Coronary artery (tissue), 2 donors: ENCODE measurements at regions not wholly inside any gene's neighbourhood (a gene's known extent, or its start where the extent isn't known, plus 50 kb on each side); places are given as distances from the start of the nearest gene placed in this dataset.

ENCODE experiments used
- DNase-seq: peaks from one replicate; pipeline ENCODE4 v3.0.0-alpha.2; 2017; ENCODE audit warnings: low spot score
- H3K27ac ChIP-seq, 2 donors: fragments of 200-600 bp; sonication (generic); one replicate each; pipeline ENCODE4 v1.5.1; 2016 to 2019
- H3K4me3 ChIP-seq: fragments of 200-600 bp; sonication (generic); 2 replicates; pipeline ENCODE4 v1.5.1; 2016; ENCODE audit warnings: mild to moderate bottlenecking, moderate library complexity
- CTCF ChIP-seq: fragments of 200-600 bp; sonication (generic); IDR thresholded peaks from one replicate; pipeline ENCODE4 v1.5.1; 2019; ENCODE audit warnings: antibody characterized with exemption

- Histone ChIP-seq H3K4me3 (no peak overlapping the region), H3K27ac (no peak overlapping the region)
- DNase-seq = no peak
- no peak for TF ChIP-seq CTCF
These were observed 527.4 kb downstream of the RNF144A start for GRCh38 chr2:7444626-7445025.

GRCh38 chr2:7448578-7449264 is 531.5 kb downstream of the RNF144A start:
- no peak overlapping the region for H3K27ac ChIP-seq
- no peak for DNase-seq

GRCh38 chr2:7449298-7449697 is 532.1 kb downstream of the RNF144A start:
- Histone ChIP-seq H3K4me3 (no peak overlapping the region), H3K27ac (no peak overlapping the region)
- no peak for TF ChIP-seq CTCF
- DNase-seq = no peak

More at GRCh38 chr2:7448578-7449264, 531.5 kb downstream of the RNF144A start:
- H3K4me3 ChIP-seq = no peak overlapping the region
- TF ChIP-seq CTCF = no peak

- no peak overlapping the region for H3K4me3 ChIP-seq
- no peak for DNase-seq
- TF ChIP-seq CTCF = no peak
- H3K27ac ChIP-seq = no peak overlapping the region
These were observed 533.1 kb downstream of the RNF144A start for GRCh38 chr2:7450188-7450832.

GRCh38 chr2:7450833-7451190 is 533.6 kb downstream of the RNF144A start:
- H3K4me3 ChIP-seq = no peak overlapping the region
- H3K27ac ChIP-seq = no peak overlapping the region
- TF ChIP-seq CTCF = no peak
- no peak for DNase-seq

- no peak overlapping the region for H3K4me3 ChIP-seq
- no peak for TF ChIP-seq CTCF
- H3K27ac ChIP-seq = no peak overlapping the region
- no peak for DNase-seq
These were observed 535.1 kb downstream of the RNF144A start for GRCh38 chr2:7452110-7452876.
